ENCODE measurements at regions not wholly inside any gene's neighbourhood (a gene's known extent, or its start where the extent isn't known, plus 50 kb on each side); places are given as distances from the start of the nearest gene placed in this dataset.
"Not testable (repeated sequence)": the region's sequence is repeated elsewhere in the genome, so short reads cannot be mapped to it uniquely, and the experiment has no call there.

- DNase-seq = no peak
- Histone ChIP-seq H3K9me3 (ENCODE audit: control insufficient read depth, low read length) (no peaks in the 10 kb centered on the region), H3K27ac (ENCODE audit: low read length, poor library complexity, severe bottlenecking) (no peak overlapping the region), H3K23ac (ENCODE audit: low read length in 2 of 2) (no peak overlapping the region), H3K9ac (ENCODE audit: low read length) (no peak overlapping the region), H2AK5ac (ENCODE audit: low read length, severe bottlenecking) (no peak overlapping the region), H4K91ac (ENCODE audit: low read length) (no peak overlapping the region), H3K4me3 (ENCODE audit: insufficient read depth in 1 of 2, low read depth in 1 of 2, low read length in 2 of 2) (no peak overlapping the region), H3K4ac (ENCODE audit: low read depth in 1 of 2, low read length in 2 of 2) (no peak overlapping the region), H3K4me2 (ENCODE audit: low read length, poor library complexity, severe bottlenecking) (no peak overlapping the region), H2BK12ac (ENCODE audit: low read length in 2 of 2) (no peak overlapping the region), H3K14ac (ENCODE audit: low read length in 2 of 2) (no peak overlapping the region), H3K4me1 (ENCODE audit: control insufficient read depth, insufficient read depth, low read depth, low read length) (no peaks in the 10 kb centered on the region), H3K18ac (ENCODE audit: low read depth in 1 of 2, low read length in 2 of 2) (no peak overlapping the region), H3K27me3 (ENCODE audit: control insufficient read depth in 1 of 2, insufficient read depth in 1 of 2, low read length in 2 of 2) (no peaks in the 10 kb centered on the region), H2BK120ac (ENCODE audit: low read depth, low read length) (no peak overlapping the region), H2BK15ac (ENCODE audit: low read depth, poor library complexity, severe bottlenecking) (no peak overlapping the region), H4K8ac (ENCODE audit: low read length) (no peak overlapping the region), H3K36me3 (ENCODE audit: control insufficient read depth in 1 of 2, insufficient read depth in 2 of 2, low read depth in 1 of 2, low read length in 2 of 2) (no peaks in the 10 kb centered on the region), H2BK5ac (ENCODE audit: low read depth, low read length, poor library complexity, severe bottlenecking) (no peak overlapping the region), H3K79me1 (replicated peaks; ENCODE audit: low read length, poor library complexity, severe bottlenecking) (no peaks in the 10 kb centered on the region), H2AFZ (ENCODE audit: low read depth, low read length) (no peak overlapping the region)
- 46% methylated on average over 2 of the region's 2 CpGs for WGBS
These were observed 182.8 kb upstream of the ZNF804B start for GRCh38 chr7:88576720-88577119.

DNA sequence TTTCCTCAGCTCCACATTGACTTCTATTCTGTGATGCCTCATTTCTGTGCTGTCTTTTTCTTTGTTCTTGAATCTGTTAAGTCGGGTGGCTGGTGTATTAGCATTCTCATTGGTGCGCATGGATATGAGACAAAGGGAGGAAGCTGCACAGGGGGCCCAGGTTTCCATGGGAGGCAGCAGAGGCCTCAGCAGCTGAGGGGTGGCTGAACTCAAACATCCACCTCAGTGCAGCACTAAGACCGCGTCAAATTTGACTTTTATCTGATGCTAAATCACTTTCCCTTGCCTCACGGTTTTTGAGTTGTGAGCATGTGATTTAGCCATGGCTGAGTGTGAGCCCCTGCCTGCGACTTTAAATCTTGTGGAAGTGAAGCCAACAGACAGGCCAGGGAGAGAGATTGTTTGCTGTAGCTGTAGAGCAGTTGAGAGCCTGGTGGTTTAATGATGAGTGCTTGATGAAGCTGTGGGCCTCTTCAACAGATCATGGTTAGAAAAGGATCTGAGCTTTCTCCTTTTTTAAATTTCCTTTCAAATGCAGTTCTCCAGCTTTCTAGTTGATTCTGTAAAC lies 193.3 kb upstream of the ZNF804B start:
- H3K23ac ChIP-seq (ENCODE audit: low read length in 2 of 2) = no peak overlapping the region
- H4K91ac ChIP-seq (ENCODE audit: low read length) = no peak overlapping the region
- no peaks in the 10 kb centered on the region for H3K36me3 ChIP-seq (ENCODE audit: control insufficient read depth in 1 of 2, insufficient read depth in 2 of 2, low read depth in 1 of 2, low read length in 2 of 2)
- H2AK5ac ChIP-seq (ENCODE audit: low read length, severe bottlenecking) = no peak overlapping the region
- H3K4me2 ChIP-seq (ENCODE audit: low read length, poor library complexity, severe bottlenecking) = no peak overlapping the region
- H3K4ac ChIP-seq (ENCODE audit: low read depth in 1 of 2, low read length in 2 of 2) = no peak overlapping the region
- H3K27ac ChIP-seq (ENCODE audit: low read length, poor library complexity, severe bottlenecking) = no peak overlapping the region
- no peaks in the 10 kb centered on the region for H3K79me1 ChIP-seq (replicated peaks; ENCODE audit: low read length, poor library complexity, severe bottlenecking)
- H3K9me3 ChIP-seq (ENCODE audit: control insufficient read depth, low read length) = no peaks in the 10 kb centered on the region
- no peak overlapping the region for H2BK5ac ChIP-seq (ENCODE audit: low read depth, low read length, poor library complexity, severe bottlenecking)
- DNase-seq = no peak
- H3K4me3 ChIP-seq (ENCODE audit: insufficient read depth in 1 of 2, low read depth in 1 of 2, low read length in 2 of 2) = no peak overlapping the region
- no peak overlapping the region for H3K18ac ChIP-seq (ENCODE audit: low read depth in 1 of 2, low read length in 2 of 2)
- no peak overlapping the region for H2AFZ ChIP-seq (ENCODE audit: low read depth, low read length)
- H3K27me3 ChIP-seq (ENCODE audit: control insufficient read depth in 1 of 2, insufficient read depth in 1 of 2, low read length in 2 of 2) = no peaks in the 10 kb centered on the region
- no peak overlapping the region for H4K8ac ChIP-seq (ENCODE audit: low read length)
- no peak overlapping the region for H2BK12ac ChIP-seq (ENCODE audit: low read length in 2 of 2)
- no peak overlapping the region for H2BK120ac ChIP-seq (ENCODE audit: low read depth, low read length)
- no peak overlapping the region for H3K14ac ChIP-seq (ENCODE audit: low read length in 2 of 2)
- no peaks in the 10 kb centered on the region for H3K4me1 ChIP-seq (ENCODE audit: control insufficient read depth, insufficient read depth, low read depth, low read length)
- H3K9ac ChIP-seq (ENCODE audit: low read length) = no peak overlapping the region
- WGBS = 73% methylated on average over 6 of the region's 6 CpGs
- no peak overlapping the region for H2BK15ac ChIP-seq (ENCODE audit: low read depth, poor library complexity, severe bottlenecking)

DNA sequence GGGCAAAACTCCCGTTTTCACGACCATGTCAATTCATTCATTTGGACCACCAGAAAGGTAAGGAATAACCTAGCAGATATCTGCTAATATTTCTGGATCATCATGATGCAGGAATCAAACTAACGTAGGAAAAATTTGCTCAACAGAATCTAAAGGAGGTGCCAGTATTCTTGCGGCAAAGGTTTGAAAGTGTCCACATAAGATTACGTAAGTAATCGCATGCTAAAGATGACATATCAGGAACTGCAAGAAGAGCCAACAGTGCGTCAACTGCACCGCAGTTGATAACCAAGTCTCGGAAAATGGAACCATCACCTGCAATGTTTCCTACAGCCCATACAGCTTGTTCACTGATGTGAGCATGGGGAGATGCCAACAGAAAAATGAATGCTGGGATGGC lies 194.1 kb upstream of the ZNF804B start:
- H2BK120ac ChIP-seq (ENCODE audit: low read depth, low read length) = no peak overlapping the region
- no peaks in the 10 kb centered on the region for H3K79me1 ChIP-seq (replicated peaks; ENCODE audit: low read length, poor library complexity, severe bottlenecking)
- H3K9ac ChIP-seq (ENCODE audit: low read length) = no peak overlapping the region
- no peak overlapping the region for H3K23ac ChIP-seq (ENCODE audit: low read length in 2 of 2)
- H3K4me2 ChIP-seq (ENCODE audit: low read length, poor library complexity, severe bottlenecking) = no peak overlapping the region
- no peaks in the 10 kb centered on the region for H3K36me3 ChIP-seq (ENCODE audit: control insufficient read depth in 1 of 2, insufficient read depth in 2 of 2, low read depth in 1 of 2, low read length in 2 of 2)
- H2BK12ac ChIP-seq (ENCODE audit: low read length in 2 of 2) = no peak overlapping the region
- H2AK5ac ChIP-seq (ENCODE audit: low read length, severe bottlenecking) = no peak overlapping the region
- no peak overlapping the region for H3K27ac ChIP-seq (ENCODE audit: low read length, poor library complexity, severe bottlenecking)
- H2AFZ ChIP-seq (ENCODE audit: low read depth, low read length) = no peak overlapping the region
- no peaks in the 10 kb centered on the region for H3K27me3 ChIP-seq (ENCODE audit: control insufficient read depth in 1 of 2, insufficient read depth in 1 of 2, low read length in 2 of 2)
- H4K8ac ChIP-seq (ENCODE audit: low read length) = no peak overlapping the region
- 92% methylated on average over 9 of the region's 9 CpGs for WGBS
- no peaks in the 10 kb centered on the region for H3K4me1 ChIP-seq (ENCODE audit: control insufficient read depth, insufficient read depth, low read depth, low read length)
- H3K4me3 ChIP-seq (ENCODE audit: insufficient read depth in 1 of 2, low read depth in 1 of 2, low read length in 2 of 2) = no peak overlapping the region
- no peak for DNase-seq
- H2BK15ac ChIP-seq (ENCODE audit: low read depth, poor library complexity, severe bottlenecking) = no peak overlapping the region
- no peaks in the 10 kb centered on the region for H3K9me3 ChIP-seq (ENCODE audit: control insufficient read depth, low read length)
- no peak overlapping the region for H3K18ac ChIP-seq (ENCODE audit: low read depth in 1 of 2, low read length in 2 of 2)
- H4K91ac ChIP-seq (ENCODE audit: low read length) = no peak overlapping the region
- H2BK5ac ChIP-seq (ENCODE audit: low read depth, low read length, poor library complexity, severe bottlenecking) = no peak overlapping the region
- no peak overlapping the region for H3K14ac ChIP-seq (ENCODE audit: low read length in 2 of 2)
- no peak overlapping the region for H3K4ac ChIP-seq (ENCODE audit: low read depth in 1 of 2, low read length in 2 of 2)

- not testable (repeated sequence) for H3K9ac ChIP-seq (ENCODE audit: low read length); H4K8ac ChIP-seq (ENCODE audit: low read length); H3K4ac ChIP-seq (ENCODE audit: low read depth in 1 of 2, low read length in 2 of 2); H3K27ac ChIP-seq (ENCODE audit: low read length, poor library complexity, severe bottlenecking); H2AK5ac ChIP-seq (ENCODE audit: low read length, severe bottlenecking); H3K79me1 ChIP-seq (replicated peaks; ENCODE audit: low read length, poor library complexity, severe bottlenecking); H2AFZ ChIP-seq (ENCODE audit: low read depth, low read length); H3K18ac ChIP-seq (ENCODE audit: low read depth in 1 of 2, low read length in 2 of 2); H2BK120ac ChIP-seq (ENCODE audit: low read depth, low read length); H2BK12ac ChIP-seq (ENCODE audit: low read length in 2 of 2); H3K4me3 ChIP-seq (ENCODE audit: insufficient read depth in 1 of 2, low read depth in 1 of 2, low read length in 2 of 2); H3K27me3 ChIP-seq (ENCODE audit: control insufficient read depth in 1 of 2, insufficient read depth in 1 of 2, low read length in 2 of 2); H3K9me3 ChIP-seq (ENCODE audit: control insufficient read depth, low read length); H3K14ac ChIP-seq (ENCODE audit: low read length in 2 of 2); H3K4me1 ChIP-seq (ENCODE audit: control insufficient read depth, insufficient read depth, low read depth, low read length); H3K4me2 ChIP-seq (ENCODE audit: low read length, poor library complexity, severe bottlenecking); DNase-seq; H3K23ac ChIP-seq (ENCODE audit: low read length in 2 of 2); H3K36me3 ChIP-seq (ENCODE audit: control insufficient read depth in 1 of 2, insufficient read depth in 2 of 2, low read depth in 1 of 2, low read length in 2 of 2); H4K91ac ChIP-seq (ENCODE audit: low read length); H2BK15ac ChIP-seq (ENCODE audit: low read depth, poor library complexity, severe bottlenecking); H2BK5ac ChIP-seq (ENCODE audit: low read depth, low read length, poor library complexity, severe bottlenecking)
- 94% methylated on average over 17 of the region's 17 CpGs for WGBS
These were observed 203.1 kb upstream of the ZNF804B start for GRCh38 chr7:88556441-88556840.

All from mesenchymal stem cell (in vitro differentiated cells and primary cell).